IPS DF 4.7 (cell line): ENCODE measurements at regions not wholly inside any gene's neighbourhood (a gene's known extent, or its start where the extent isn't known, plus 50 kb on each side); places are given as distances from the start of the nearest gene placed in this dataset.

Experiments used
- DNase-seq: peaks from one replicate; pipeline ENCODE4 v3.0.0-alpha.2; 2013; ENCODE audit warnings: low spot score; ENCODE audit errors: extremely low read depth

DNA sequence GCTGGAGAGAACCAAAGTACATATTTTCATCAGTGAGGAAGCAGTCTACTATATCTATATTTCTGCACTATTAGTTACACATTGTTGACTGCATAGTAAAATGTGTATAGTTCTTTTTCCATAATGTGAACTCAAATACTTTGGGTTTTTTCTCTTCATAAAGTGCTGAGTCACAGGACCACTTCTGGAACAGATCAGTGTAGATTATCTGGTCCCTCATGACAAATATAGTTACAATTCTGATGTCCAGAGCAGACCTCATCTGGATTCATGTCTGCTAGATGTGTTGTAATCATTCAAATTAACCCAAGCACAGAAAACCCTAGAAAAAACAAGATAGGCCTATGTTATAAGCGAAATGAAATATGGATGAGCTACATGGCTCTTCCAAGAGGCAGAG is 171.4 kb downstream of the SUCLA2 start:
- DNase-seq, result no peak

DNA sequence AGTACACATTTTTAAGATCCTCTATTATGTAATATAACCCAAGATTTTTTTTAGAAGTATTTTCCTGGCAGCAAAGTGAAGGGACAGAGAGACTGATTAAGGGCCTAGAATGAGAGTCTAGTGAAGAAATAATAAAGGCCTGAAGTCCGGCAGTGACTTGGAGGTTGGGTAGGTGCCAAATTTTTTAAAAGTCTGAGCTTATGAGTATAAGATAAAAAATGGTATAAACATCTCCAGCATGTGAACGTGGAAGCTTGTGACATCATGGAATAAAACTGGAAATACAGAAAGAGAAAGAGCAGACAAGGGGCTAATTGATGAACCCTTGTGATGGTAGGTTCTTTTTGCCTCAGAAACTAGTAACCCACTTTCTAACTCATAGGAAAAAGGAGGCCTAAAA is 174.6 kb downstream of the SUCLA2 start:
- no peak for DNase-seq

DNA sequence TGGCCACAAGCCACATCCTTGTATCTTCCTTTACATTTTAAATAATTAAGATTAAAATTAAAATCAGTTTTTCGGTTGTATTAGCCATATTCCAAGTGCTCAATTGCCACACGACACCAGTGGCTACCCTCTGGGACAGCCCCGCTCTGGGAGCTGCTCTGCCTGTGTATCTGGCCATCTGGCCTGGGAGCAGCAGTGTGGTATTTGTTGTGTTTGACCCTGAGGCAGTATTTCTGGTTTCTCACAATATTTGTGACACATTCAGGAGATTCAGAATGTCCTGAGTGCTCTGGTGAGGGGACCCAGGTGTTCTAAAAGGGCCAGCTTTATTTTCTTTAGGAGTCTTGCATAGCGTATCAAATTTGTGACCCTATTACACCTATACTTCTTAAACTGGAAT is 179.0 kb downstream of the SUCLA2 start:
- DNase-seq, result no peak

- no peak for DNase-seq
Observed at GRCh38 chr13:47816831-47817230, 184.2 kb downstream of the SUCLA2 start.

DNA sequence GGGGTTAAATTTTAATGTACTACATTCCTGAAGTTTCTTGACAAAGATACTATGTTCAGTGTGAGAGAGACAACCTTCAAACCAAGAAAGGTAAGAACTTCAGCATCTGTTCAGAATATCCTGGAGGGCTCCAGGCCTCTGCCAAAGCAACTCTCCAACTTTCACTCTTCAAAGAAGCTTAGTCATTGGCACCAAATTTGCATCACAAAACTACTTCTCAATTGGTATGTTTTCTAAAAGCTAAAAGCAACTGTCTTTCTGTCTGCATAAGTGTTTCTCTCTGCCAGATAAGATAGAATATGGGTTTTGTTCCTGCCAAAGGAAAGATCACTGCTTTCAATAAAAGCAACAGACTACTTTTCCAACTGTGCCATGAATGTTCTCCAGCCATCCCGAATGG is 187.4 kb downstream of the SUCLA2 start:
- DNase-seq, result no peak

DNA sequence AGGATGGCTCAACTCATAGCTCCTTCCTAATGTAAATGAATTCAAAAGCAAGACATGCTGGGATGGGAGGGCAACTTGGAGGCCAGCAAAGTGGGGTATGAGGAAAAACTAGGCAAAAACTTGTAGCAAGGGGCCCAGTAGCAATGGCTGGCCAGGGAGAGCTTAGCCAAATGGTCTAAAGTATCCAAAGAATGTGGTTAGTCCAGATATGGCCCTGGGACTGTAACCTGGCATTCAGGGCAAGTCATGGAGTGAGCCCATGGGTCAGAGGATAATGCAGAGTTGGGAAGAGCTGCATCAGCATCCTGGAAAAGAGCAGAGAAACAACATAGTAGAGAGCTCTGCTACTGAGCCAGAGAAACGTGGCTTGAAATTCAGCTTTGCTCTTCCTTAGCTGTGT is 191.7 kb downstream of the SUCLA2 start:
- no peak for DNase-seq

DNA sequence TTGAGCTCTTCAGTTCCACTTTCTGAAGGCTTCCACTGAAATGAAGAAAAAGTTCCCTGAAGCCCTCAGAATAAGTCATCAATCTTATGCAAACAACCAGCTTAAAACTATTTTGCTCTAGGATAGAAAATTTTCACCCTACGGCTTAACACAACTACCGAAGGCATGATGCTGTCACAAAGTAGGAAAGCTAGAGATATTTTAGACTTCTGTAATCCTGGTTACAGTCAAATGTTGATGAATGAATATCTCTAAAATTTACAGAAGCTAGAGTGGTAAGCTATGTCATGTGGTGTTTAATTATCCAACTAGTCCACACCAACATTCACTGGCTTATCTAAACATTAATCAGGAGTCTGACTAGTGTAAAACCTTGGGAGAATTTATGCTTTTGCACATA is 197.9 kb downstream of the SUCLA2 start:
- no peak for DNase-seq

DNA sequence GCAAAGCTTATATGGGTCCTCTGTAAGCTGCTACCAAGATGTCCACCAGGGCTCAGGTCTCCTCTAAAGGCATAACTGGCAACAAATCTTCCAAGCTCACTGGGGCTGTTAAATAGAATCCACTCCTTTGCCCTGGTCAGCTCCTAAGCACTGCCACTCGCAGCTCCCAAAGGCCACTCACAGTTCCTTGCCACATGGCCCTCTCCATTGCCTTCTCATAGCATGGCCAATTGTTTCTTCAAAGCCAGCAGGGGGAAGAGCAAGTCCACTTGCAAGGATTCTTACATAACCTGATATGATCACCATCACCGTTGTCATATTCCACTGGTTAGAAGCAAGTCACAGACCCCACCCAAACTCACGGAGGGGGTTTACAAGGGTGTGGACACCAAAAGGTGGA is 199.5 kb downstream of the SUCLA2 start:
- no peak for DNase-seq

DNA sequence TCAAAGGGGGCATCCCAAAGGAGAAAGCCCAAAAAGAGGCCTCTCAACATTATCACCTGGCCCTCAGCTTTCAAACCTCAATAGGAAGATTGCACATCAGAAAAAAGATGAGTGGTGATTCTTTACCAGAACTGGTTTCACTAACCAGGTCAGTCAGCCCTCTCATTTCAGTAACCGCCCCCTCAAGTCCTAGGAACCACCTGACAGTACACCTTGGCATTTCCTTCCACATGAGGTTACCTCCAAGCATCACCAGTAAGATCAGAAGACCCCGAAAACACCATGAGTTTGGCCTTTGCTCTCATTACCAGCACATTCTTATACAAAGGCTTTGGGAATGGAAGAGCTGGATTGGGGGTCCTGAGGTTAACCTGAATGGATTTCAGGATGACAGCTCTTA is 200.5 kb downstream of the SUCLA2 start:
- DNase-seq, result no peak

- DNase-seq, result no peak
Observed at GRCh38 chr13:47798906-47799305, 202.2 kb downstream of the SUCLA2 start.

DNA sequence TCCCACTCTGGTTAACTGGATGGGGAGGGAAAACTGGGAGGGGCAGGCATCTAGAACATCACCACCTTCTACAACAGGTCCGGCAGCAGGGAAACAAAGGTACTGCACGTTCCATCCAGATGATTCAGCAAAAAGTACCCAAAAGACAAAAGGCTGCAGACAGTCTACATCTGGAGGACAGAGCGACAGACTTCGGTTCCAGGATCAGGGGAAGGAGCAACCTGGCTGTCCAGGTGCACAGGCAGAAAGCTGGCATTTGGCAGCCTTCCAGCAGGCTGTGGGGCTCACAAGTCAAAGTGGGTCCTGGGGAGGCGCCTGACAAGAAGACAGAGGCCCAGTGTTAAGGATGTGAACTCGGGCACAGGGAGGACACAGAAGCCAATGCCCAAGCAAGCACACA is 202.9 kb downstream of the SUCLA2 start:
- DNase-seq, result no peak

DNA sequence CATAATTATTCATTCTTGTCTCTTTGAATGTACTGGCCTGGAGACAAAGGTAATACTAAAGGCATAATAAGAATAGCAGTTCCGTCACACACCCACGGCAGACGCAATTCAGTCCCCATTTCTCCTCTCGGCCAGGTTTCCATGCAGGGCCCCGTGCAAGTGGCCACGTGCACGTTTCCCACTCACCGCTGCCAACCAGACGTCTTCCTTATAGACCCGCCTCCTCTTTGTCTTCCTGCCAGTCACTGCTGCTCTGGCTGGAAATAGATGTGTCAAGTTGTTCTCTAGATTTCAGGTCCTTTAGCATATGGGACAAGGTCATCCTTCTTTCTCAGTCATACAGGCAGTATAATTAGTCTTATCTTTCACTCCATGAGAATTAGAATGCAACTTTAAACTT is 204.3 kb downstream of the SUCLA2 start:
- DNase-seq, result no peak

- DNase-seq, result no peak
Observed at GRCh38 chr13:47794963-47795362, 206.1 kb downstream of the SUCLA2 start.

- DNase-seq, result no peak
Observed at GRCh38 chr13:47790755-47791154, 210.3 kb downstream of the SUCLA2 start.

DNA sequence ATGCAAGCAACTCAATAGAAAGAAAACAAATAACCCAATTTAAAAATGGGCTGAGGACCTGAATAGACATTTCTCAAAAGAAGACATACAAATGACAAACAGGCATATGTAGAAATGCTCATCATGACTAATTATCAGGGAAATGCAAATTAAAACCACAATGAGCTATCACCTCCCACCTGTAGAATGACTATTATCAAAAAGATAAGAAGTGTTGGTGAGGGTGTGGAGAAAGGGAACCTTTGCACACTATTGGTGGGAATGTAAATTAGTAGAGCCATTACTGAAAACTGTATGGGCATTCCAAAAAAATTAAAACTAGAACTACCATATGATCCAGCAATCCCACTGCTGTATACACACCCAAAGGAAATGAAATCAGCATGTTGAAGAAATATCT is 212.2 kb downstream of the SUCLA2 start:
- no peak for DNase-seq

DNA sequence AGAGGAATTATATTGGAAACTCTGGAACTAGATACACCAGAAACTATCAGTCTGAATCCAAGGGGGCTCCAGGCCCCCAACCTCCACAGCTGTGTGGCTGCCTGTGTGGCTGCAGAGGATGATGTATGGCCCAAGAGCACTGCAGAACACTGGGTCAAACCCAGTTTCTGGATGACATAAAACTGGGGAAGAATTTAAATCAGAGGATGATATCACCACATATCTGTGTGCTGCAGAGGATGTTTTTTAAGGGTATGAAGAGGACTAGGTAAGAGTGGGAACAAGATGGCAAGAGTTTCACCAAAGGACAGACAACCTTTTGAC is 226.4 kb downstream of the SUCLA2 start:
- no peak for DNase-seq

DNA sequence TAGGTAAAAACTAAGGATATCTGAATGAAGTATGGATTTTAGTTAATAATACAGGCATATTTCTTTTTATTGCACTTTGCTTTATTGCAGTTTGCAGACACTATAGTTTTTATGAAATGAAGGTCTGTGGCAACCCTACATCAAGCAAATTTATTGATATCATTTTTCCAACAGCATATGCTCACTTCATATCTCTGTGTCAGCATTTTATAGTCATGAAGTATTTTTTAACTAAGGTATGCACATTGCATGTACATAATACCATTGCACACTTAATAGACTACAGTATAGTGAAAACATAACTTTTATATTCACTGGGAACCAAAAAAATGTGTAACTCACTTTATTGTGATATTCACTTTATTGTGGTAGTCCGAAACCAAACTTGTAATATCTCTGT is 236.3 kb downstream of the SUCLA2 start:
- DNase-seq, result no peak

- DNase-seq, result no peak
Observed at GRCh38 chr13:47757466-47758080, 243.5 kb downstream of the SUCLA2 start.

GRCh38 chr13:47747901-47748300 is 253.2 kb downstream of the SUCLA2 start:
- no peak for DNase-seq

- DNase-seq, result no peak
Observed at GRCh38 chr13:47726394-47726793, 274.7 kb downstream of the SUCLA2 start.

DNA sequence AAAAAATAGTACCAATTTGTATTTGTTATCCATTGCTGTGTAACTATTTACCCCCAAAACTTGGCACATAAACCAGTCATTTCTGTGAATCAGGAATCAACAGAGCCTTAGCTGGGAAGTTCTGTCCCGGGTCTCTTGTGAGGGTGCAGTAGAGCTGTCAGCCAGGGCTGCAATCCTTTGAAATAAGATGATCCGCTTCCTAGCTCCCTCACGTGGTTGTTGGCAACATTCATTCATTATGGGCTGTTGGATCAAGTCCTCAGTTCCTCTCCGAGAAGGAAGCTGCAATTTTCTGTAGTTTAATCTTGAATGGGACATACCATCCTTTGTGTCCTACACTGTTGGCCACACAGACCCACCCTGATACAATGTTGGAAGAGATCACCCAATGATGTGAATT is 277.2 kb downstream of the SUCLA2 start:
- DNase-seq, result no peak

DNA sequence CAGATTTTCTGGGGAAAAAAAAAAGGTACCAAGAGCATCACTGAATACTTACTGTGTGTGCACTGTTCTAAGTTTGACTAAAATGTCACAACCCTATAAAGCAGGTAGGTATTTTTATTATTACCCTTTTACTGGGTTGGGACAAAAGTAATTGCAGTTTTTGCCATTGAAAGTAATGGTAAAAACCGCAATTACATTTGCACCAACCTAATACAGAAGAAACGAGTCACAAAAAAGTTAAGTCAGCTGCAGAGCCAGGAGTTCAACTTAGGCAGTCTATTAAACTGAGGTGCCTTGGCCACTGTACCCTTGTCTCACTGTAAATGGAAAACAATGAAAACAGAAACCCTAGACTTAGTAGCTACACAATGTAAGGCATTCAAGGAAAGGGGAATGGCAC is 281.9 kb downstream of the SUCLA2 start:
- no peak for DNase-seq

DNA sequence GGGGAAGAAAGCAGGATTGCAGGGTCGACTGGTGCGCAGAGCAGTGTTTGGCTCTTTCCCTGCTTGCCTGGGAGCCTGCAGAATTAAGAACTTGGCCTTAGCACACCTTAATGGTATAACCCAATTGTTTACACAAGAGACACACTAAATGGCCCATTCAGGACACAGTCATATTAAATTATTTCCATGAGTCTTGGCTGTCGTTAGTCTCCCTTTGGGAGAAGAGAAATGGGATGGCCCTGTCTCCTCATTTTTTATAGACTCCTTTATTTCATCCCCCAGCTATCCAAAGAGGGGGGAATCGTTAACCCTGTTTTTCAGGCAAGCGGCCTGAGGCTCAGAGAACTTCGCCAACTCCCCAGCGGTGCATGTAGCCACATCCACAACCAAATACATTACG is 282.5 kb downstream of the SUCLA2 start:
- no peak for DNase-seq

DNA sequence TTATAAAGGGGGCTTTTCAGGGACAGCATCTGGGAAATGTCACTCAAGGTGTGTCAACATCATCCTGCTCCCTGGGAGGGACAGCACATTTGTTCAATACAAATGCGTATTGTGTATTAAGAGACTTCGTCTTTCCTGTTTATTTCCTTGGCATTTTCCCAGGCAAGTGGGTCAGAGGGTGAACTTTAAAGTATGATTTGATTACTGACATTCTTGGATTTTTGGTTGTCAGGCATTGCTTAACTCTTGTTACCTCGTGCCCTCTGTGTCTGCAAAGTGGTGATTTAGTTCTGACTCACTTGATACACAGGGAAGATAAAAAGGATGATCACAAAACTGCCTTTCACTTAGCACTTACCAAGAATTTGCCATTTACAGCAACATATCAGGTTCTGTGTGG is 292.7 kb downstream of the SUCLA2 start:
- DNase-seq, result no peak
